ENCODE measurements at regions not wholly inside any gene's neighbourhood (a gene's known extent, or its start where the extent isn't known, plus 50 kb on each side); places are given as distances from the start of the nearest gene placed in this dataset.

- no TSS peak for BruUV-seq (replicated peaks)
- Histone ChIP-seq H3K36me3 (ENCODE audit: control insufficient read depth, insufficient read depth, low read length) (no peaks in the 10 kb centered on the region), H3K56ac (ENCODE audit: extremely low read depth, insufficient read depth, low read length) (no peak overlapping the region), H4K91ac (ENCODE audit: insufficient read depth, low read depth, low read length) (no peak overlapping the region), H4K5ac (ENCODE audit: low read depth, low read length) (no peak overlapping the region), H4K20me1 (ENCODE audit: insufficient read depth, low read length) (no peaks in the 10 kb centered on the region), H4K8ac (ENCODE audit: low read depth in 2 of 2, low read length in 2 of 2) (no peak overlapping the region), H2BK5ac (ENCODE audit: low read depth, low read length, poor library complexity, severe bottlenecking) (no peak overlapping the region), H2AK9ac (replicated peaks; ENCODE audit: low read depth, low read length, poor library complexity) (no peak overlapping the region), H3K9me1 (ENCODE audit: insufficient read depth, low read length) (no peaks in the 10 kb centered on the region), H3K4ac (ENCODE audit: low read depth, low read length) (no peak overlapping the region), H3K23ac (ENCODE audit: low read depth, low read length) (no peak overlapping the region), H3K18ac (ENCODE audit: low read depth, low read length) (no peak overlapping the region), H3K79me1 (ENCODE audit: low read depth in 1 of 2, low read length in 2 of 2) (no peaks in the 10 kb centered on the region), H2BK20ac (ENCODE audit: low read depth, low read length) (no peak overlapping the region), H2AFZ (replicated peaks; ENCODE audit: low read length, poor library complexity) (no peak overlapping the region), H3K4me3 (ENCODE audit: insufficient read depth, low read depth, low read length) (no peak overlapping the region), H2BK120ac (ENCODE audit: low read depth, low read length) (no peak overlapping the region), H3K27ac (ENCODE audit: insufficient read depth, low read length) (no peak overlapping the region), H3K4me1 (ENCODE audit: control insufficient read depth, insufficient read depth, low read length) (no peaks in the 10 kb centered on the region), H3K9me3 (ENCODE audit: control insufficient read depth, insufficient read depth, low read length) (no peaks in the 10 kb centered on the region; the same call in 1 of the 2 replicates), H3K4me2 (ENCODE audit: low read depth, low read length) (no peak overlapping the region), H3K14ac (replicated peaks; ENCODE audit: low read depth, low read length) (no peak overlapping the region), H3K27me3 (ENCODE audit: control insufficient read depth, insufficient read depth, low read length) (no peaks in the 10 kb centered on the region), H2BK15ac (ENCODE audit: low read depth, low read length) (no peak overlapping the region), H3K9ac (ENCODE audit: low read depth, low read length) (no peak overlapping the region), H2AK5ac (ENCODE audit: low read depth, low read length) (no peak overlapping the region)
- no CpG with 5 or more reads among the region's 1 CpG for WGBS, 2 experiments (ENCODE audit: extremely low coverage in 2 of 2, insufficient read length in 1 of 2)
- DNase-seq (no peak), ATAC-seq (ENCODE audit: low read depth) (no peak)
- ChIA-PET POLR2A (ENCODE audit: unreplicated experiment) (no interaction called here), CTCF (no interaction called here)
- in situ Hi-C loops (cut with MboI; ENCODE audit: low sequenced_read_pairs) (no loop called here), dilution Hi-C loops (cut with HindIII; ENCODE audit: low sequenced_read_pairs, unreplicated experiment) (no loop called here), intact Hi-C loops (cut with micrococcal nuclease) (no loop called here)
- TF ChIP-seq CHD1 (IDR thresholded peaks at IDR 0.05; ENCODE audit: low read depth, low read length) (no peak), BHLHE40 (IDR thresholded peaks at IDR 0.05; ENCODE audit: low read depth, low read length) (no peak), MXI1 (IDR thresholded peaks at IDR 0.05; ENCODE audit: borderline replicate concordance, low read depth, low read length) (no peak), SMC3 (IDR thresholded peaks at IDR 0.05; ENCODE audit: low read depth, low read length) (no peak), CTCF (conservative IDR thresholded peaks at IDR 0.05; ENCODE audit: low read depth, low read length) (no peak), MAZ (IDR thresholded peaks at IDR 0.05; ENCODE audit: borderline replicate concordance, low read depth, low read length) (no peak), FOS (IDR thresholded peaks at IDR 0.05; ENCODE audit: low read depth, low read length) (no peak), RCOR1 (IDR thresholded peaks at IDR 0.05; ENCODE audit: insufficient replicate concordance, low read length) (no peak), RAD21 (IDR thresholded peaks at IDR 0.05; ENCODE audit: low read length) (no peak), MAFK (IDR thresholded peaks at IDR 0.05; ENCODE audit: low read depth, low read length) (no peak)
Observed at GRCh38 chrX:34401411-34401810, 255.7 kb downstream of the TMEM47 start.

All from IMR-90 (cell line).